Stimulated activated CD8-positive, alpha-beta memory T cell treated with anti-CD3 and anti-CD28 coated beads, Interleukin-4, amount 100 ng/mL, for 48 hours (primary cell): ENCODE measurements at regions not wholly inside any gene's neighbourhood (a gene's known extent, or its start where the extent isn't known, plus 50 kb on each side); places are given as distances from the start of the nearest gene placed in this dataset.
A peak's percentile ranks its signal among the peaks of the same experiment; 100 is the strongest.
"Not testable (repeated sequence)": the region's sequence is repeated elsewhere in the genome, so short reads cannot be mapped to it uniquely, and the experiment has no call there.

ENCODE experiments used
- DNase-seq: peaks from one replicate; pipeline ENCODE4 v3.0.0-alpha.2; 2020

GRCh38 chr2:207216457-207216856 is 50.7 kb upstream of the KLF7 start:
- DNase-seq: no peak

- no peak for DNase-seq
These were observed 51.7 kb upstream of the KLF7 start for GRCh38 chr2:207217442-207217841.

DNA sequence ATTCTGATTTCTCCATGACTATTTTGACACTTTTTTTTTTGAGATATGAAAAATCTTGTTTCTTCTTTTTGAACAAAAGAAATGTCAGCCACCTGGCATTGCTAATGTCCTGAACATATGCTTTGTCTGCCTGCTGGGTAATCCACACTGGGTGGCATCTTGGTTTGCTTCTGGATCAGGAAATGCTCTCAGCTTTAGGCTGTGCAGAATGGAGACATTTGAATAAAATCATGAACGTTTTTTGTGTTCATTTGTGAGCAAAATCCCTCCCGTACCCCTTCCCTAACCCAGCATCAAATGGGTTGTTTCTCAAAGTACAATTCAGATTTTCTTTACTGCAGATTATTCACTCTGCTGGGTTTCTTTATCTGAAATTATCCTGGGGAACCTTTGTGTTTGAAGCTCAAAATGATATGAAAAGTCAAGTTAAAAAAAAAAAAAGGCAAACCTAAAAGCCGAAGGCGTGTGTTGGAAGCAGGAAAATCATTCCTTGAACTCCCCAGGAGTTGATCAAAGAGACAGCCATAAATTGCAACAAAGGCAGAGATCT is 53.4 kb upstream of the KLF7 start:
- DNase-seq: no peak

GRCh38 chr2:207219676-207220501 is 54.1 kb upstream of the KLF7 start:
- DNase-seq: no peak

- DNase-seq: no peak
These were observed 56.0 kb upstream of the KLF7 start for GRCh38 chr2:207221731-207222130.

DNA sequence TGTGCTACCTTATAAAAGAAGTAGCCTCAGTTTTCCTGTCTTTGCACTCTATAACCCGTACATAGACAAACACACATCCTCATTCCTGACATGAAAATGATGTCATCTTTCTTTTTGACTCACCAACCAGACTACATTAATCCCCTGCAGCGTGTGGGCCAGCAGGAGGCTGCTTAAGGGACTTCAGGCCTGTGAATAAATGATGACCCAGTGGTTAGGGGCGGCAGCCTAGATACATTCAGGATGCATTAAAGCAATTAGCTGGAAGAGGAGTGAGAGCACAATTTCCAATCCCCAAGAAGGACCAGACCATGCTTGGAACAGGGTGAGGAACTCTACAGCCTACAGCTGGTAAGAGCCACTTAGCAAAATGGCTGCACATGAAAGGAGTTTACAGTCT is 57.3 kb upstream of the KLF7 start:
- DNase-seq: peak; percentile 53

- DNase-seq: no peak
These were observed 58.6 kb upstream of the KLF7 start for GRCh38 chr2:207224381-207224780.

GRCh38 chr2:207224791-207225482 is 59.2 kb upstream of the KLF7 start:
- peak; percentile 77 for DNase-seq

DNA sequence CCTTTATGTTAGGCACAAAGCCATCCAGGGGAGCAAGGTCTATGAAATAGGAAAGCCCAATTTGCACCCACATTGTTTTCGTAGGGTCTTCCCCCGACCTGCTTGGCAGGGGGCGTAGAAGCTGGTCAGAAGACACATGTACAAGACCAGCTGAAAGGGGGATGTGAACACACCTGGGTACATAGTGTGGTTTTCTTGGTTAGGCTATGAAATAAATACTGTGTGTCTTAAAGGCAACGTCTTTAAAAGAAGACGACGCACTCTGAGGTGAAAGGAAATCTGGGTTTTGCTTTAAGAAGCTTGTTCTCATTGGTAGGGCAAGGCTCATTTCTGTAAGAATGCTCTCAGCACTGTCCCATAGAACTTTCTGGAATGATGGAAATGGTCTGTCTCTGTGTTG is 60.0 kb upstream of the KLF7 start:
- no peak for DNase-seq

GRCh38 chr2:207226243-207226642 is 60.5 kb upstream of the KLF7 start:
- DNase-seq: no peak

DNA sequence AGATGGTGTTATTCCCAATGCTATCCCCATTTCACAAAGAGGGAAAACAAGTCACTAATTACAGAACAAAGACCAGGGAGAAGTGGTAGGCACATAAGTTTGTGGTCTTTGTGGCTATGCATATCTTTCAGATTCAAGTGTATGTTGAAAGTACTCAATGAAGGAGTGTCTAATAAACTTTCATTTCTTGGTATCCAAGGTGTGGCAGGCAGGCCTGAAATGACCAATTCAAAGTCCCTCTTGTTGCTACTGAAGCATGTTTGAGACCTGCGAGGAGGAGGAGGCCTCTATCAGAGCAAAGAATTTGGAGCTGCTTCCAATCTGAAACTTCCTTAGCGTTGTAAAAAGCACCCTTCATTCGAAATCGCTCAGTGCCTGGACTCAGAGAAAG is 60.9 kb upstream of the KLF7 start:
- no peak for DNase-seq

GRCh38 chr2:207227062-207227748 is 61.5 kb upstream of the KLF7 start:
- DNase-seq: no peak

DNA sequence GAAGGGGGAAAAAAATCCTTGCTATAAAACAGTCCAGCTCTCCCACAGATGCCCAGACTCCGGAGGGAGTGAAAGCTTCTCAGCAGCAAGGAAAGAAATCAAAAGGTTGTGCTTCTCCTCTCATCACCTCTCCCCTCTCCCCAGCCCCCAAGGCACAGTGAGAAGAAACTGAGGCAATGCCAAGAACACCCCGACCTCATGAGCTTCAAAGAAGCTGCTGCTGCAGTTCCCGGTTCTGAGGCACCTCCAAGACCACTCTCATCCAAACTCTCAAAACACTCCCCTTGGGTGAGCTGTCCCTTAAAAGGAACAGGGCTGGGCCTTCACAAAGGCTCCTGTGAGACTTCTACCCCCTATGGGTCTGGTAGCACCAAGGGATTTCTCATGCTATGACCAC is 62.0 kb upstream of the KLF7 start:
- DNase-seq: no peak

- no peak for DNase-seq
These were observed 62.7 kb upstream of the KLF7 start for GRCh38 chr2:207228402-207228801.

DNA sequence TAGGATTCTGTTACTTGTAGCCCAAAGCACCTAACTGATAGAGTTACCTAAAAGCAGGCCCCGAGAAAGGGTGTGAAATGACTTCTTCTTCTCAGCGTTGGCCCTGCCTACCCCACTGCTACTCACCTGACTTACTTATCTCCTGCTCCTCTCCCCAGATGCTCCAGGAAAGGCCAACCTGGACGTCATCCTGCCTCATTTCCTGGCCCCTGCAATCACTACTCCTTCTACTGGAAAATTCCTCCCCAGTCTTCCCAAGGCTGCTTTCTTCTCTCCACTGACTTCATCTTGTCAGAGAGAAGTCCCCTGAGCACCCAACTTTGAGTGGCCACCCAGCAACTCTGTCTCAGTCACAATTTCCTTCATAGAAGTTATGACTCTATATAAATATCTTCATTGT is 63.4 kb upstream of the KLF7 start:
- no peak for DNase-seq

DNA sequence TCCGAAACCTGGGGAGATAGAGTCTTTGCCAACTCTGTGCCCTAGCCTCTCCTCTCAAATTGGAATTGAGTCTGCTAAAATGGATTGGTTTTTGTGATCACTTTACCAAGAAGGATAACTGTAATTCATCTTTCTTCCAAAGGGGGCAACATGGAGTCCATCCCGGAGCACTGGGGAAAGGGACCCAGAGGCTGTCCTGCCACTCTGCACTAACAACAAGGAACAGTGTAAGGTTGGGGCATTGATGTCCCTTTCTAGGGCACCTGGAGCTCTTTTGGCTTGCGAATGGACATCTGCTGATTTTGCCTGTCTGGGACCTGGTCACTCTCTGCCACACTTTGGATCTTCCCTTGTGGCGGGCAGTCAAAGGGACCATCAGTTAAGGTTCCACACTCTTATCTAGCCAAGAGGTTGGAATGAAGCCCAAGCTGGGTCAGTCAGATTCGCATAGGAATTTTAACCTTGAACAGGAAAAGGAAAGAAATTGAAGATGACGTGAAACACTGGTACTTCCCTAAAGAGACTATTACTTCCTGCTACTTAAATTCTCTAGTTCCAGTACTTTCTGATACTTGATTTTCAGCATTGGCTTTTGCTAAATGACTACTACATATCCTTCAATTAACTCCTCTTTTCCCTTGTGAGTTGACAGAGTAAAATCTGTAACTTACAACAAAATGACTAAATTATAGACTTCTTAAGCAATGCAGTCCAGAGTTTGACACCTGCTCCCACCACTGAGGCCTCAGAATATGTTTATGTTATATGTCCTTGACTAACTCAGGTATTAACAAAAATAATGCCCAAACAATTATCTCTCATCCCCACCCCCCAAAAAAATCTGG is 64.7 kb upstream of the KLF7 start:
- DNase-seq: no peak

GRCh38 chr2:207231106-207231865 is 65.5 kb upstream of the KLF7 start:
- no peak for DNase-seq

GRCh38 chr2:207231967-207232366 is 66.2 kb upstream of the KLF7 start:
- DNase-seq: no peak

GRCh38 chr2:207233141-207233540 is 67.4 kb upstream of the KLF7 start:
- DNase-seq: not testable (repeated sequence)

GRCh38 chr2:207233731-207234130 is 68.0 kb upstream of the KLF7 start:
- no peak for DNase-seq

DNA sequence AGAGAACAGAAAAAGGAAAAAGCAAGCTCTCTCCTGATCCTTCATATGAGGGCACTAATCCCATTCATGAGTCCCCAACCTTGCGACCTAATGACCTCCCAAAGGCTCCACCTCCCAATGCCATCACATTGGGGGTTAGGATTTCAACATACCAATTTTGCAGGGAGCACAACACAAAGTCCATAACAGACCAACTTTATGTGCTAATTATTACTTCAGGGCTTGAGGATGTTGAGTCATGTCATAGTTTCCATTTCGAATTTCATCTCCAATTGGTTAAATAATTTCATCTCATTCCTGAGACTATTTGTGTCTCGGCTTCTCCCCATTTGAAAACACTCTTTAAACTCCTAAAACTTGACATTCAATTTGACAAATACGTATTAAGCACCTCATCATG is 69.9 kb upstream of the KLF7 start:
- no peak for DNase-seq
